Lower leg skin (tissue), 3 donors: ENCODE measurements at regions not wholly inside any gene's neighbourhood (a gene's known extent, or its start where the extent isn't known, plus 50 kb on each side); places are given as distances from the start of the nearest gene placed in this dataset.

Experiments
- CTCF ChIP-seq, 3 donors: fragments of 450-650 bp; IDR thresholded peaks; one replicate each; pipeline ENCODE4 v1.5.1; 2016; ENCODE audit warnings: antibody characterized with exemption in 3 of 3, mild to moderate bottlenecking in 3 of 3, moderate library complexity in 2 of 3
- POLR2A ChIP-seq, 2 donors: fragments of 450-650 bp; IDR thresholded peaks; one replicate each; pipeline ENCODE4 v1.6.1; 2016 to 2017; ENCODE audit warnings: antibody characterized with exemption in 2 of 2, mild to moderate bottlenecking in 1 of 2, moderate library complexity in 1 of 2

GRCh38 chr2:217071416-217071815 is 211.6 kb upstream of the TNP1 start:
- TF ChIP-seq CTCF (IDR thresholded peaks at IDR 0.05) = no peak
- no peak for TF ChIP-seq POLR2A (IDR thresholded peaks at IDR 0.05)
